Smooth muscle cell (in vitro differentiated cells): ENCODE measurements at regions not wholly inside any gene's neighbourhood (a gene's known extent, or its start where the extent isn't known, plus 50 kb on each side); places are given as distances from the start of the nearest gene placed in this dataset.

Source experiments
- DNase-seq: peaks from one replicate; lab custom pipeline; 2025; ENCODE audit not compliant: unreplicated experiment; lab: John Stamatoyannopoulos, UW
- H2AFZ ChIP-seq: fragments of 200-600 bp; sonication (generic); 2 replicates; pipeline ENCODE4 v1.6.0; 2016; ENCODE audit warnings: antibody characterized with exemption, low read depth, mild to moderate bottlenecking
- H3F3A ChIP-seq: fragments of 200-600 bp; sonication (generic); 2 replicates; pipeline ENCODE4 v1.6.0; 2017; ENCODE audit warnings: antibody characterized with exemption, low read depth
- H3K27ac ChIP-seq: fragments of 200-600 bp; sonication (generic); 2 replicates; pipeline ENCODE4 v1.5.1; 2016; ENCODE audit warnings: low read depth, mild to moderate bottlenecking
- H3K27me3 ChIP-seq: fragments of 200-600 bp; sonication (generic); 2 replicates; pipeline ENCODE4 v1.6.1; 2016; ENCODE audit warnings: low read depth, mild to moderate bottlenecking
- H3K36me3 ChIP-seq: fragments of 200-600 bp; sonication (generic); 2 replicates; pipeline ENCODE4 v1.5.1; 2016; ENCODE audit warnings: low read depth
- H3K4me1 ChIP-seq: fragments of 200-600 bp; sonication (generic); 2 replicates; pipeline ENCODE4 v1.5.1; 2016; ENCODE audit warnings: low read depth
- H3K4me2 ChIP-seq: fragments of 200-600 bp; sonication (generic); 2 replicates; pipeline ENCODE4 v1.6.0; 2016; ENCODE audit warnings: mild to moderate bottlenecking
- H3K4me3 ChIP-seq: fragments of 200-600 bp; sonication (generic); 2 replicates; pipeline ENCODE4 v1.5.1; 2016; ENCODE audit warnings: mild to moderate bottlenecking
- H3K79me2 ChIP-seq: fragments of 200-600 bp; sonication (generic); 2 replicates; pipeline ENCODE4 v1.6.0; 2016; ENCODE audit warnings: low read depth, mild to moderate bottlenecking
- H3K9ac ChIP-seq: fragments of 200-600 bp; sonication (generic); 2 replicates; pipeline ENCODE4 v1.6.0; 2016; ENCODE audit warnings: low read depth
- H3K9me3 ChIP-seq: fragments of 200-600 bp; sonication (generic); replicated peaks from 2 replicates; pipeline ENCODE4 v1.5.1; 2016; ENCODE audit warnings: low read depth
- H4K20me1 ChIP-seq: fragments of 200-600 bp; sonication (generic); 2 replicates; pipeline ENCODE4 v1.6.0; 2016; ENCODE audit warnings: low read depth
- WGBS: methylation state at CpG from one replicate; pipeline ENCODE4 v1.1.7; 2016; ENCODE audit warnings: low lambda C conversion rate; 5-methylcytosine and 5-hydroxymethylcytosine counted together
- TF ChIP-seq, protein P1 (sequence below): fragments of 200-600 bp; sonication (generic); IDR thresholded peaks from 2 replicates; pipeline ENCODE4 v1.5.1; 2017; ENCODE audit warnings: borderline replicate concordance, mild to moderate bottlenecking, antibody characterized with exemption; ENCODE audit not compliant: insufficient read depth, poor library complexity, severe bottlenecking

GRCh38 chr6:113416170-113416569, 441.0 kb upstream of the MARCKS start:
- Histone ChIP-seq H3K9me3 (no peaks in the 10 kb centered on the region), H3K4me2 (no peak overlapping the region), H3K4me1 (peaks cover 1% of the 10 kb centered on the region), H2AFZ (no peak overlapping the region), H3F3A (no peaks in the 10 kb centered on the region), H3K27ac (no peak overlapping the region), H3K27me3 (no peaks in the 10 kb centered on the region), H3K36me3 (no peaks in the 10 kb centered on the region), H3K9ac (no peak overlapping the region), H4K20me1 (no peaks in the 10 kb centered on the region), H3K4me3 (no peak overlapping the region), H3K79me2 (no peaks in the 10 kb centered on the region)
- WGBS: 100% methylated on average over 1 of the region's 1 CpG
- DNase-seq: no peak
- TF ChIP-seq, protein P1, sequence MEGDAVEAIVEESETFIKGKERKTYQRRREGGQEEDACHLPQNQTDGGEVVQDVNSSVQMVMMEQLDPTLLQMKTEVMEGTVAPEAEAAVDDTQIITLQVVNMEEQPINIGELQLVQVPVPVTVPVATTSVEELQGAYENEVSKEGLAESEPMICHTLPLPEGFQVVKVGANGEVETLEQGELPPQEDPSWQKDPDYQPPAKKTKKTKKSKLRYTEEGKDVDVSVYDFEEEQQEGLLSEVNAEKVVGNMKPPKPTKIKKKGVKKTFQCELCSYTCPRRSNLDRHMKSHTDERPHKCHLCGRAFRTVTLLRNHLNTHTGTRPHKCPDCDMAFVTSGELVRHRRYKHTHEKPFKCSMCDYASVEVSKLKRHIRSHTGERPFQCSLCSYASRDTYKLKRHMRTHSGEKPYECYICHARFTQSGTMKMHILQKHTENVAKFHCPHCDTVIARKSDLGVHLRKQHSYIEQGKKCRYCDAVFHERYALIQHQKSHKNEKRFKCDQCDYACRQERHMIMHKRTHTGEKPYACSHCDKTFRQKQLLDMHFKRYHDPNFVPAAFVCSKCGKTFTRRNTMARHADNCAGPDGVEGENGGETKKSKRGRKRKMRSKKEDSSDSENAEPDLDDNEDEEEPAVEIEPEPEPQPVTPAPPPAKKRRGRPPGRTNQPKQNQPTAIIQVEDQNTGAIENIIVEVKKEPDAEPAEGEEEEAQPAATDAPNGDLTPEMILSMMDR: no peak

DNA sequence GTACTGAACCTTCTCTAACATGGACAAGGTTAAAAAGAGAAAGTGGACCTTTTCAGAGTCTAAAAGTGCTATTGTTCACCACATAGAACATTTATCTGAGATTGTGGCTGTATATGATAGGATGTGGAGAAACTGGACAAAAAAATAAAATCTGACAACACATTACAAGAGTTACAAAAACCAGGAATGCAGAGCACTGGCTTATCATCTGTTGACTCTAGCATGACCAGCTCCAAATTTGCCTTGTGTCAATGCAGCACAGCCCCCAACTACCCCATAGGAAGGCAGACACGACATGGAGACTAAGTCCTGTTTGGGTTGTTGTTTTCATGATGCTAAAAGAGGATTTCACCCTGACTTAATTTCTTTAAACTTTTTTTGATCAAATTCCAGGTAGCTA, 436.9 kb upstream of the MARCKS start:
- no peaks in the 10 kb centered on the region for H3K4me1 ChIP-seq
- H3K36me3 ChIP-seq: no peaks in the 10 kb centered on the region
- H3K27me3 ChIP-seq: no peaks in the 10 kb centered on the region
- H3K9me3 ChIP-seq: no peaks in the 10 kb centered on the region
- H3K4me3 ChIP-seq: no peak overlapping the region
- TF ChIP-seq, protein P1: no peak
- H3K4me2 ChIP-seq: no peak overlapping the region
- H3K79me2 ChIP-seq: no peaks in the 10 kb centered on the region
- no peaks in the 10 kb centered on the region for H3F3A ChIP-seq
- H3K27ac ChIP-seq: no peak overlapping the region
- no peak overlapping the region for H3K9ac ChIP-seq
- DNase-seq: no peak
- 58% methylated on average over 1 of the region's 1 CpG for WGBS
- H2AFZ ChIP-seq: no peak overlapping the region
- no peaks in the 10 kb centered on the region for H4K20me1 ChIP-seq

DNA sequence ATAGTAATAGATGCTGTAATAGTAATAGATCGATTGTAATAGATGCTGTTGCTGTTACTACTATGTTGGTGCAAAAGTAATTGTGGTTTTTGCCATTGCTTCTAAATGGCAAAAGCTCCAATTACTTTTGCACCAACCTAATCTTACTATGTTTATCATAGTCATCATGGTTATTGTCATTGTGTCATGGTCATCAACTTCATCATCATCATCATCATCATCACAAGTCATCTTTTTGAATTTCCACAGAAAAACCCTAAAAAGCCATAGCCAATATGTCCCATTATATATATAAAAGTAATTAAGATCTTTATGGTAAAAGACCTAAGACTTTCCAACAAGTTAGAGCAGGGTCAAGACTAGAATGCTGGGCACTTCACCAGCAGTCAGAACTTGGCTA, 435.1 kb upstream of the MARCKS start:
- Histone ChIP-seq H3K27ac (no peak overlapping the region), H3K4me2 (no peak overlapping the region), H3K36me3 (no peaks in the 10 kb centered on the region), H3K27me3 (no peaks in the 10 kb centered on the region), H3K9ac (no peak overlapping the region), H3F3A (no peaks in the 10 kb centered on the region), H3K9me3 (no peaks in the 10 kb centered on the region), H3K4me1 (no peaks in the 10 kb centered on the region), H3K79me2 (no peaks in the 10 kb centered on the region), H4K20me1 (no peaks in the 10 kb centered on the region), H2AFZ (no peak overlapping the region), H3K4me3 (no peak overlapping the region)
- TF ChIP-seq, protein P1: no peak
- WGBS: 100% methylated on average over 1 of the region's 1 CpG
- no peak for DNase-seq

- TF ChIP-seq, protein P1: no peak
- no peaks in the 10 kb centered on the region for H3K9me3 ChIP-seq
- no peak for DNase-seq
- no peaks in the 10 kb centered on the region for H3F3A ChIP-seq
- no peak overlapping the region for H3K9ac ChIP-seq
- H3K4me1 ChIP-seq: no peaks in the 10 kb centered on the region
- 100% methylated on average over 1 of the region's 1 CpG for WGBS
- no peaks in the 10 kb centered on the region for H3K79me2 ChIP-seq
- no peak overlapping the region for H3K4me3 ChIP-seq
- H4K20me1 ChIP-seq: no peaks in the 10 kb centered on the region
- H2AFZ ChIP-seq: no peak overlapping the region
- no peak overlapping the region for H3K27ac ChIP-seq
- H3K27me3 ChIP-seq: no peaks in the 10 kb centered on the region
- no peak overlapping the region for H3K4me2 ChIP-seq
- no peaks in the 10 kb centered on the region for H3K36me3 ChIP-seq
Observed at GRCh38 chr6:113423956-113424355, 433.2 kb upstream of the MARCKS start.
